Activated CD8-positive, alpha-beta T cell treated with anti-CD3 and anti-CD28 coated beads for 36 hours (primary cell): ENCODE measurements at regions not wholly inside any gene's neighbourhood (a gene's known extent, or its start where the extent isn't known, plus 50 kb on each side); places are given as distances from the start of the nearest gene placed in this dataset.

ENCODE experiments used
- ATAC-seq: fragments of 200-7000 bp; cut with Tn5 transposase; one replicate; pipeline ENCODE4 v1.10.0; 2021; ENCODE audit warnings: mild to moderate bottlenecking, moderate library complexity
- CTCF ChIA-PET: fragments of 350-600 bp; sonication (Branson Sonifier 250); formaldehyde crosslinking; loops from one replicate; lab custom pipeline; 2021; ENCODE audit warnings: antibody characterized with exemption; lab: Charles Lee
- POLR2A ChIA-PET: fragments of 350-600 bp; sonication (Branson Sonifier 250); formaldehyde crosslinking; loops from one replicate; lab custom pipeline; 2021; ENCODE audit warnings: antibody characterized with exemption; lab: Charles Lee
- DNase-seq: peaks from one replicate; pipeline ENCODE4 v3.0.0-alpha.2; 2020
- H3K27ac Mint-ChIP-seq: one replicate; pipeline ENCODE4 v1.8.0; 2021; ENCODE audit warnings: mild to moderate bottlenecking, mixed read lengths
- H3K27me3 Mint-ChIP-seq: one replicate; pipeline ENCODE4 v1.8.0; 2021; ENCODE audit warnings: mixed read lengths
- H3K36me3 Mint-ChIP-seq: one replicate; pipeline ENCODE4 v1.8.0; 2021; ENCODE audit warnings: low read depth, mixed read lengths
- H3K4me1 Mint-ChIP-seq: one replicate; pipeline ENCODE4 v1.8.0; 2021; ENCODE audit warnings: low read depth, mixed read lengths
- H3K4me3 Mint-ChIP-seq: one replicate; pipeline ENCODE4 v1.8.0; 2021; ENCODE audit warnings: mild to moderate bottlenecking, moderate library complexity, mixed read lengths
- H3K9me3 Mint-ChIP-seq: one replicate; pipeline ENCODE4 v1.8.0; 2021; ENCODE audit warnings: mixed read lengths
- intact Hi-C: fragments of 100-400 bp; cut with micrococcal nuclease; formaldehyde crosslinking; loops from one replicate; pipeline ENCODE4 v1.10.0; 2022
- TF ChIP-seq, protein P1 (sequence below): fragments of 200-600 bp; IDR thresholded peaks from one replicate; pipeline ENCODE4 v1.8.0; 2022; ENCODE audit warnings: antibody characterized with exemption, mild to moderate bottlenecking

DNA sequence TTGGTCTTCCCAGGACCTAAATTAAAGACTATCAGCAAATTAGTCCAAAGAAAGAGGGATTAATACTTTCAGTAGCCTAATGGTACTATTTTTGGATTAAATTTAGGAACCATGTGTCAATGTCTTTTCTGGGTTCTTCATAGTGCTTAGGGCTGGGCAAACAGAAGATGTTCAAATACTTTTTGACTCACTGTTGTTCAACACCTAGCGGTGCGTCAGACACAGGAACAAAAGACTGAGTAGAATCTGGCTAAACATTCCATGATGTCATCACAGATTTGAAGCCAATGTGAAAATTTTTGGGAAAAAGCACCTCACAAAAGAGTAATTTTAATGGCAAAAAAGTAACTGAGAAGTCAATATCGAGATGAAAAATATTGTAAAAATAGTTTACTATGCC is 544.4 kb downstream of the EFNA5 start:
- H3K27me3 Mint-ChIP-seq, result no peaks in the 10 kb centered on the region
- H3K9me3 Mint-ChIP-seq, result no peaks in the 10 kb centered on the region
- TF ChIP-seq, protein P1, sequence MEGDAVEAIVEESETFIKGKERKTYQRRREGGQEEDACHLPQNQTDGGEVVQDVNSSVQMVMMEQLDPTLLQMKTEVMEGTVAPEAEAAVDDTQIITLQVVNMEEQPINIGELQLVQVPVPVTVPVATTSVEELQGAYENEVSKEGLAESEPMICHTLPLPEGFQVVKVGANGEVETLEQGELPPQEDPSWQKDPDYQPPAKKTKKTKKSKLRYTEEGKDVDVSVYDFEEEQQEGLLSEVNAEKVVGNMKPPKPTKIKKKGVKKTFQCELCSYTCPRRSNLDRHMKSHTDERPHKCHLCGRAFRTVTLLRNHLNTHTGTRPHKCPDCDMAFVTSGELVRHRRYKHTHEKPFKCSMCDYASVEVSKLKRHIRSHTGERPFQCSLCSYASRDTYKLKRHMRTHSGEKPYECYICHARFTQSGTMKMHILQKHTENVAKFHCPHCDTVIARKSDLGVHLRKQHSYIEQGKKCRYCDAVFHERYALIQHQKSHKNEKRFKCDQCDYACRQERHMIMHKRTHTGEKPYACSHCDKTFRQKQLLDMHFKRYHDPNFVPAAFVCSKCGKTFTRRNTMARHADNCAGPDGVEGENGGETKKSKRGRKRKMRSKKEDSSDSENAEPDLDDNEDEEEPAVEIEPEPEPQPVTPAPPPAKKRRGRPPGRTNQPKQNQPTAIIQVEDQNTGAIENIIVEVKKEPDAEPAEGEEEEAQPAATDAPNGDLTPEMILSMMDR, result no peak
- no peaks in the 10 kb centered on the region for H3K36me3 Mint-ChIP-seq
- no peak overlapping the region for H3K27ac Mint-ChIP-seq
- H3K4me3 Mint-ChIP-seq, result no peak overlapping the region
- no peaks in the 10 kb centered on the region for H3K4me1 Mint-ChIP-seq
- intact Hi-C loops, result no loop called here
- ChIA-PET CTCF (no interaction called here), POLR2A (no interaction called here)
- DNase-seq, result no peak
- ATAC-seq, result no peak

DNA sequence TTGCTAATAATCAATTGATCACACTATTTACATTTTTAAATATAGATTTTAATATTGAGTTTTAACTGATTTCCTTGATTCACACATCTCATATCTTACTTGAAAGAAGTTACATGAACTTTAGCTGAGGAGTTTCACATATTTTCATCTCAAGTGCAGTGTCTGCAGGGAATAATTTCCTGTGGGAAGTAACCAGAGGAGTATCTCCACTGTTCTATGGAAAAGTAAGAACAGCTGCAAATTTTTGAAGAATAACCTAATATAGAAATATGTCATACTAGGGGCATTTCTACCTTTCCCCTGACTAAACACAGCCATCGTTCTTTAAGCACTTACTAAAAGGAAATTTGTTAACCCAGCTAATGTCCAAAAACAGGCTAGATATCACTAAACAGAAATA is 546.4 kb downstream of the EFNA5 start:
- DNase-seq (no peak), ATAC-seq (no peak)
- H3K36me3 Mint-ChIP-seq, result no peaks in the 10 kb centered on the region
- H3K9me3 Mint-ChIP-seq, result no peaks in the 10 kb centered on the region
- intact Hi-C loops, result no loop called here
- TF ChIP-seq, protein P1, result no peak
- CTCF ChIA-PET, result interaction anchor here (1.0 kb wide), 1 partner anchor 319 kb away, joined by 3 read pairs; no protein-coding TSS in a partner anchor
- H3K4me1 Mint-ChIP-seq, result no peaks in the 10 kb centered on the region
- no peaks in the 10 kb centered on the region for H3K27me3 Mint-ChIP-seq
- H3K4me3 Mint-ChIP-seq, result no peak overlapping the region
- POLR2A ChIA-PET, result no interaction called here
- H3K27ac Mint-ChIP-seq, result no peak overlapping the region

DNA sequence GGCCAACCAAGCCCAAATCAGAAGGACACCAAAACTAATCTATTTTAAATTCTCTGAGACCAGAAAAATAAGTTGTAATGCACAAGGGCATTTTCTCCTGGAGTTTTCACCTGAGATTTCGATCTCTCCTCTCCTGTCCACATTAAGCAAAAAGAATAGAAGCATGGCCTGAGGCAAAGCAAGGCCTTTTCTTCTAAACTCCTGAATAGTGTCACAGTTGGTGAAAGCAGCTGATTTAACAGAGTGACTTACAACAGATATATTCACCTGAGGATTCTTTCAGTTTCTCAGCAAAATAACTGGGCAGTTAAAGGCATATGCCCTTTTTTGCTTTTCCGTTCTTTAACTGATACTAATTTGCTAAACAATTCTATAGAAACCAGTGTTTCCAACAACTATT is 547.7 kb downstream of the EFNA5 start:
- Mint-ChIP-seq H3K4me1 (no peaks in the 10 kb centered on the region), H3K27me3 (no peaks in the 10 kb centered on the region), H3K9me3 (no peaks in the 10 kb centered on the region), H3K27ac (no peak overlapping the region), H3K4me3 (no peak overlapping the region), H3K36me3 (no peaks in the 10 kb centered on the region)
- ATAC-seq, result no peak
- TF ChIP-seq, protein P1, result no peak
- POLR2A ChIA-PET, result no interaction called here
- intact Hi-C loops, result no loop called here
- CTCF ChIA-PET, result interaction anchor here (1.0 kb wide), 1 partner anchor 75 kb away, joined by 3 read pairs; no protein-coding TSS in a partner anchor
- no peak for DNase-seq

DNA sequence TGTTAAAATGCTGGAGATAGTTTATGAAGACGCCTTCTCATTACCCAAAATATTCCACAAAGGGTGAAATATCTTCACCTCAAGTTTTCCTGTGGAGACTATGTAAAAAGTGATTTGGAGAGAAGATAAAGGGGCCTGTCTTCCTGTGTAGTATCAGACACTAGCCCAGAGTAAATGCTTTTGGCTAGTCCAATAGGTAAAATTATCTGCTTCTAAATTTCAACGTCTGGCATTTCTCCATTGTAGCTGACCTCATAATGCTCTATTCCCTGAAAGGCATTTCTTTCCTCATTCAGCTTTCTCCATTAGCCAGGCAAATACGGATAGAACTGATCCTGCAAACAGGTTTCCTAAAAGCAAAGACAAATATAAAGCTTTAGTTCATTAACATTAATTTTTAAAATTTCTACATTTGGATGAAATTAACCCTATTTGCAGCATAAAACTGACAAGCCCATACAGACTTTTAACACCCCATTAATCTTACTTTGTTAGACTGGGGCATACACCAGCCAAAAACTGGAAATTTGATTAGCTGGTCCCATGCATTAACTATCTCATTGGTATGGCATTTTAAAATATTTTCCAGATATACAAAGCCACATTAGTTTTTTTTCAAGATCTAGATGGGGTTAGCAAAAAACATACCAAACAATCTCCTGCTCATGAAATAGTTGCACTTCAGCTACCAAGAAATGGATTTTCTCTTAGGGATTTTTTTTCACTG is 548.8 kb downstream of the EFNA5 start:
- H3K36me3 Mint-ChIP-seq, result no peaks in the 10 kb centered on the region
- no peaks in the 10 kb centered on the region for H3K4me1 Mint-ChIP-seq
- CTCF ChIA-PET, result no interaction called here
- no peaks in the 10 kb centered on the region for H3K9me3 Mint-ChIP-seq
- DNase-seq (no peak), ATAC-seq (no peak)
- H3K27me3 Mint-ChIP-seq, result no peaks in the 10 kb centered on the region
- intact Hi-C loops, result no loop called here
- TF ChIP-seq, protein P1, result no peak
- H3K4me3 Mint-ChIP-seq, result no peak overlapping the region
- POLR2A ChIA-PET, result no interaction called here
- H3K27ac Mint-ChIP-seq, result no peak overlapping the region

DNA sequence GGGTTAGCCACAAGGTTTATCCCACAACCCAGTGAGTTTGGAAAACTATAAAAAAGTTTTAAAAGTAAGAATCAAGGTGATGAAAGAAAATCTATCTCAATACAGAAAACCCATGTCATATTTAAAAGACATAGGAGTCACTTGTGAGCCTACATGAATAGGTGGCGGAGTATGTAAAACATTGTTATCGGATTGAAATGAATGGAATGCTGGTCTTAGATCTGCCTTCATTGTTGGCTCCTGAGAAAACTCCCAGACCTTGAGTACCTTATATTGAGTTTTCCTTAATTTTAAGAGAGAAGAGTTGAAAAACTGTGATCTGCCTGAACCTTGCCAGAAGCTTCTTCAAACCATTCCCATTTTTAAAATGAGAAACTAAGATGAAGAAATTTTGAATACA is 551.1 kb downstream of the EFNA5 start:
- Mint-ChIP-seq H3K27me3 (no peaks in the 10 kb centered on the region), H3K4me3 (no peak overlapping the region), H3K9me3 (no peaks in the 10 kb centered on the region), H3K36me3 (no peaks in the 10 kb centered on the region), H3K4me1 (no peaks in the 10 kb centered on the region), H3K27ac (no peak overlapping the region)
- TF ChIP-seq, protein P1, result no peak
- intact Hi-C loops, result no loop called here
- ChIA-PET POLR2A (no interaction called here), CTCF (no interaction called here)
- ATAC-seq, result no peak
- DNase-seq, result no peak
